ENCODE measurements at regions not wholly inside any gene's neighbourhood (a gene's known extent, or its start where the extent isn't known, plus 50 kb on each side); places are given as distances from the start of the nearest gene placed in this dataset.

DNA sequence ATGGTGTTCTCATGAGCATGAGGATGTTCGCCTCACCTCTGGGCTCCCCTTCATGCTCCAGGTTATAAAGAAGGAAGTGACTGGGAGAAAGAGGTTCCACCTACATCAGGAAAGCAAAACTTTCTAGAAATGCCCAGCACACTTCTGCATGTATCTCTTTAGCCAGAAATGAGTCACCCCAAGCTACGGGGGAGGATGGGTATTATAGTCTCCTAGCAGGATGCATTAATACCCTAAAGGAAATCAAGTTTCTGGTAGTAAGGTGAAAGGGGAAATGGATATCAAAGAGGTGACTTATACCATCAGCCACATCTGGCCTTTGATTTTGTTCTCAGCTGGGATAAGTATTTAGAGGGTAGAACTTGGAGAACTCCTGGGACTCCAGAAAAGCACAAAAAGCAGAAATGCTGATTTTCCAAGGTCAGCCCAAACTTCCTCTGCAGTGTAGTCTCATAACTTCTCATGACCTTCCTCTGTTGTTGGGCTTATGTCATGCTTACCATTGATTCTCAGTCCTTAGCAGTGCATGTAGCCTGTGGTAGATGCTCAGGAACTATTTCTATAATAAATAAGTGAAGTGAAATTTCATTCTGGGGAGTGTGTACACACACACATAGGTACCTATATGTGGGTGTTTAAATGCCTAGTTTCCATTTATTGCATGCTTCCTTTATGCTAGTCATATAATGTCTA lies 209.4 kb upstream of the CRY1 start:
- DNase-seq (ENCODE audit: low spot score) (no peak), ATAC-seq (ENCODE audit: low FRiP score) (no peak)
- TF ChIP-seq, protein P1, sequence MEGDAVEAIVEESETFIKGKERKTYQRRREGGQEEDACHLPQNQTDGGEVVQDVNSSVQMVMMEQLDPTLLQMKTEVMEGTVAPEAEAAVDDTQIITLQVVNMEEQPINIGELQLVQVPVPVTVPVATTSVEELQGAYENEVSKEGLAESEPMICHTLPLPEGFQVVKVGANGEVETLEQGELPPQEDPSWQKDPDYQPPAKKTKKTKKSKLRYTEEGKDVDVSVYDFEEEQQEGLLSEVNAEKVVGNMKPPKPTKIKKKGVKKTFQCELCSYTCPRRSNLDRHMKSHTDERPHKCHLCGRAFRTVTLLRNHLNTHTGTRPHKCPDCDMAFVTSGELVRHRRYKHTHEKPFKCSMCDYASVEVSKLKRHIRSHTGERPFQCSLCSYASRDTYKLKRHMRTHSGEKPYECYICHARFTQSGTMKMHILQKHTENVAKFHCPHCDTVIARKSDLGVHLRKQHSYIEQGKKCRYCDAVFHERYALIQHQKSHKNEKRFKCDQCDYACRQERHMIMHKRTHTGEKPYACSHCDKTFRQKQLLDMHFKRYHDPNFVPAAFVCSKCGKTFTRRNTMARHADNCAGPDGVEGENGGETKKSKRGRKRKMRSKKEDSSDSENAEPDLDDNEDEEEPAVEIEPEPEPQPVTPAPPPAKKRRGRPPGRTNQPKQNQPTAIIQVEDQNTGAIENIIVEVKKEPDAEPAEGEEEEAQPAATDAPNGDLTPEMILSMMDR (IDR thresholded peaks at IDR 0.05) = no peak

DNA sequence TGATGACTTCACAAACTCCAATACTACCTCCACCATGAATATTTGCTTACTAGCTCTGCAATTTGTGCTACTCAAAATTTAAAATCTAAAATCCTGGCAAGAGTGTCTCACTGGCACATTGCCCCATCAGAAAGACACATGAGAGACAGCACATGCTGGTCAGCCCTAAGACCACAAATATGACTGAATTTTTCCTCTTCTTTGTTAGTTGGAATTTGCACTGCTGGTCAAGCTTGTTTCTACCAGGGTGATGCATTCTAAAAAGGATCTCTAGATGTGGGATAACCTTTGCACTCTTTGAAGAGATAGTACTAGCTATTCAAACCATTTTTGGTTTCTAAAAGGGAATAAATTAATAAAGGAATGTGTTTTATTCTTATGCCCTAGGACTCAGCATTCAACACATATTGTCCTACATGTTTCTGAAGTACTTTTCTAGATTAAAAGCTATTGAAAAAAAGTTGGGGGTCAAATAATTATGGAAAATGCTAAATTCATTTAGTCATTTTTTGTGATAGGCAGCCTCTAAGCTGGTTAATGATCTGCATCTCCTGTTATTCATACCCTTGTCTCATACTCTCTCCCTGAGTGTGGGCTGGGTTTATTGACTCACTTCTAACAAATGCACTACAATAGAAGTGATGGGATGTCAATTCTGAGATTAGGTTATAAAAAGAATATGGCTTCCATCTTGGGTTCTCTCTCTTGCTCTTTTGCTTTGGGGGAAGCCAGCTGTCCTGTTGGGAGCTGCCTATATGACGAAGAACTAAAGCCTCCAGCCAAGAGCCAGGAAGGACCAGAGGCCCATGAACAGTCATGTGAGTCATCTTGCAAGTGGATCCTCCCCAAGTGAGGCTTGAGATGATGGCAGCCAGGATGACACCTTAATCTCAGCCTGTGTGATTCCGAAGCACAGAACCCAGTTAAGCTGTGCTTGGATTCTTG lies 211.5 kb upstream of the CRY1 start:
- no peak for ATAC-seq (ENCODE audit: low FRiP score)
- TF ChIP-seq, protein P1 (IDR thresholded peaks at IDR 0.05) = no peak
- DNase-seq (ENCODE audit: low spot score) = no peak

DNA sequence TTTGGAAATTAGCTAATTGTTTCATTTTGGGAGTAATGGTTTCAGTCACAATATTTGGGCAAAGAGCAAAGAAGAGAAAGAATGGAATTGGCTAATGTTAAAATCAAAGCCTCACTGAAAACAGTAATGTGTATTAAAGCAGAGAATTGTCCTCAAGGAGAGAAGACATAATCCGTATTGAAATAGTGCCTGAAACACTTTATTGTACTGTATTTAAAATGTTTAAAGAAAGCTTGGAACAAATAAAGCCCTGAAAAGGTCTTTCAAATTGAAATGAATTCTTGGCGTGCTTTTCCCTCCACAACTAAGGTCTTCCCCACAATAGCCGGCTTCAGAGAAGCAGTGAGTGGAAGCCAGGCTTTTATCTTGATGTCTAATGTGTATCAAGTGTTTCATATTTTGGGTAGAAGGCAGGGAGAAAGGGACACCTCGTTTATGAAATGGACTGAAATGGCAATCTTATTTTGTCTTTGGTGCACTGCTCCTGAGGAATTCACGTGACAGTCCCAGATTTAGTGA lies 212.9 kb upstream of the CRY1 start:
- TF ChIP-seq, protein P1 (IDR thresholded peaks at IDR 0.05) = no peak
- no peak for ATAC-seq (ENCODE audit: low FRiP score)
- DNase-seq (ENCODE audit: low spot score) = no peak

DNA sequence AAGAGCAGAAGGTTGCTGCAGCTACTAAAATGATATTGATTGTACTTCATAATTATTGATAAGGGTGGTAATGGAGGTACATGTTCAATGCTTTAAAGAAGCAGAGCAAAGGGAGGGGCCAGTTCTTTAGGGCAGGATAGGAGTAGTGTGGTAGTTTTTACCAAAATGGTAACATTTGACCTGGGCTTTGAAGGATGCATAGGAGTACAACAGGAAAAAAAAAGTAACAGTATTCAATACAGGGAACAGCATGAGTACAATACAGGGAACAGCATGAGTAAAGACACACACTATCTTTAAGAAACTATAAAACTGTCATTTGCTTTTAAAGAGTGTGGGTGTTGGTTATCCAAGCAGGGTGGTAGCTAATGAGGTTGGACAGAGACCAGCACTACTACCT lies 215.0 kb upstream of the CRY1 start:
- TF ChIP-seq, protein P1 (IDR thresholded peaks at IDR 0.05) = no peak
- DNase-seq (ENCODE audit: low spot score) = no peak
- ATAC-seq (ENCODE audit: low FRiP score) = no peak

DNA sequence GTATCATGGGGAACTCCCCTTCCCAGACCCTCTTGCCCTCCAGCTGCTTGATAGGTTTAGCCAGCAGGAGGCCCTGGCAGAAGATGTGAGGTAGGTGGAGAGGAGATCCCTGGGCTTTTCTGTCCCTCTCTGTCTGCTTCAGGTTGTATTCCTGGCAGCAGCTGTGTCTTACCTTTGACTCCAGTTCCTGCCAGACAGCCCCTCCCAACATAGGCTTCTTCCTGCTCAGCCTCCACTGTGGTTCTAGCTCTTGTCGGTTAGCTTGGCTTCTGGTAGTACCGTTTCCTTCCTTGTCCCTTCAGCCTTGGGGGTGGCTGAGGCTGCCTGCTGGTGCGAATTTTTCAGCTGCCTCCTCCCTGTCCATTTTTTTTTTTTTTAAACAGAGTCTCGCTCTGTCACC lies 215.7 kb upstream of the CRY1 start:
- TF ChIP-seq, protein P1 (IDR thresholded peaks at IDR 0.05) = no peak
- no peak for DNase-seq (ENCODE audit: low spot score)
- no peak for ATAC-seq (ENCODE audit: low FRiP score)

DNA sequence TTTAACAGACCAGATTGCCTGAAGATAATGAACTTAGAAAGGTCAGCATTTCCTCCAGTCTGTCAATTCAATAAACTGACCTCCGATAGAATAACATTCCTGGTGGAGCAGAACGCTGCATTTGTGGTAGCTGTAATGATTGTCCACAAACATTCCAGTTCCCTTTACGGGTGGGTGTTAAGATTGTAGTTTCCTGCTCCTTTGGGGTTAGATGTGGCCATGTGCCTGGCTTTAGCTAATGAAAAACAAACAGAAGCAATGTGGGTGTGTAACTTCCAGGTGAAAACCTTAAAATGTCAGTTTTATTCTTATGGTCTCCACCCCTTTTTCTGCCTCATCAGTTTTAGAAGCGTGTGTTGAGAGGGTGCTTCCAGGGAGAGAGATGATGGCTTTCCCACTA lies 217.3 kb upstream of the CRY1 start:
- TF ChIP-seq, protein P1 (IDR thresholded peaks at IDR 0.05) = no peak
- DNase-seq (ENCODE audit: low spot score) (no peak), ATAC-seq (ENCODE audit: low FRiP score) (no peak)

Measured in omental fat pad (tissue), 3 donors.